ENCODE measurements at regions not wholly inside any gene's neighbourhood (a gene's known extent, or its start where the extent isn't known, plus 50 kb on each side); places are given as distances from the start of the nearest gene placed in this dataset.
A peak's percentile ranks its signal among the peaks of the same experiment; 100 is the strongest.
"Not testable (repeated sequence)": the region's sequence is repeated elsewhere in the genome, so short reads cannot be mapped to it uniquely, and the experiment has no call there.

GRCh38 chr2:89885071-89885470, 1193.6 kb downstream of the RPIA start:
- not testable (repeated sequence) for DNase-seq

DNA sequence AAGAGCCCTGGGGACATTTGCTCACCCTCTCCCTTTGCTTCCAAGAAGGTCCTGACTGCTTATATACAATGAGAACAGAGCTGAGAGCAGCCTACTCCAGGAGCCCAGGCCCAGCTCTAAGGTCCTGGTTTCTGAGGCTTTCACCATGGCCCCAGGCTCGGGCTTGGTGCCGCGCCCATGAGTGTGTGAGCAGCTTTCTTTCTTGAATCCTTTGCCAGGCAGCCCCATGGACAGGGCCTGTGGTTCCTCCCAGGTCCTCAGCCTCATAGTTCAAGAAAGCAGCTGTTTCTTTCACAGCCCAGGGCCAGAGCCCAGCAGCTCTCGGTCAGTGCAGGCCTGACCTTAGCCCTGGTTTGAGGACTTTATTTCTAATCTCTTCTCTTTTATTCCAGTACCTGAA, 1197.2 kb downstream of the RPIA start:
- not testable (repeated sequence) for DNase-seq

- not testable (repeated sequence) for DNase-seq
These were observed 1198.8 kb downstream of the RPIA start for GRCh38 chr2:89890185-89890773.

- DNase-seq: not testable (repeated sequence)
These were observed 1203.5 kb downstream of the RPIA start for GRCh38 chr2:89894988-89895387.

- DNase-seq: not testable (repeated sequence)
These were observed 1204.2 kb downstream of the RPIA start for GRCh38 chr2:89895629-89896028.

- not testable (repeated sequence) for DNase-seq
These were observed 1235.5 kb downstream of the RPIA start for GRCh38 chr2:89927018-89927417.

DNA sequence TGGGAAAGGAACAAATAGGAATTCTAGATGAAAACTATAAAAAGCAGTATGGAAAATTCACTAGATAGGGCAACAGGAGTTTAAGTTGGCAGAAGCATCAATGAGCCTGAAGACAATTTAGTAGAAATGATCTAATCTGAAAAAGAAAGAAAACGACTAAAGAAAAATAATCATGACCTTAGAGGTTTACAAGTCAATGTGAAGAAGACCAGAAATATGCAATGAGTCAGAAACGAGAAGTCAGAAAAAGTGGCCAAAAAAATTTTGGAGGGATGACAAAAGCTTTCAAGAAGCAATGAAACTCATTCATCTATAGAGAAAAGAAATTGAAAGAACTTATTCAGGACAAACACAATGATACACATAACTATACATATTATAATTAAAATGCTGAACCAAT, 1244.0 kb downstream of the RPIA start:
- not testable (repeated sequence) for DNase-seq

GRCh38 chr2:89936011-89936410, 1244.5 kb downstream of the RPIA start:
- DNase-seq: not testable (repeated sequence)

GRCh38 chr2:89936559-89936958, 1245.1 kb downstream of the RPIA start:
- not testable (repeated sequence) for DNase-seq

DNA sequence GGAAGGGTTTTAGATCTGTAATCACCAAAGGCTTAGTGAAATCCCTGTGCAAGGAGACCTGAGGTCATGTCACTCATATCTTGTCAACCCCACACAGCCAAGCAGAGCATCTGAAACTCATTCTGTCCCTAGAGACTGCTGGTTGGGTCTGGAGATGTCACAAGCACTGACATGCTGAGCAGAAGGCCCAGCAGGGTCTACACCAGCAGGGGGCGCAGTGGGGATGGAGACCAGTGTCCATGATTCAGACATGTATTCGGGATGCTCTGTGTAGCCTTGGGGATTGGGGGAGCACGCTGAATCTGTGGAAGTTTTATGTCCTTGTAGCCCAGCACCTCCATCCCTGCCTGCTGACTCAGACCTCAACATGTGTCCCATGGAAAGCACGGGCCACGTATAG, 1247.3 kb downstream of the RPIA start:
- DNase-seq: not testable (repeated sequence)

DNA sequence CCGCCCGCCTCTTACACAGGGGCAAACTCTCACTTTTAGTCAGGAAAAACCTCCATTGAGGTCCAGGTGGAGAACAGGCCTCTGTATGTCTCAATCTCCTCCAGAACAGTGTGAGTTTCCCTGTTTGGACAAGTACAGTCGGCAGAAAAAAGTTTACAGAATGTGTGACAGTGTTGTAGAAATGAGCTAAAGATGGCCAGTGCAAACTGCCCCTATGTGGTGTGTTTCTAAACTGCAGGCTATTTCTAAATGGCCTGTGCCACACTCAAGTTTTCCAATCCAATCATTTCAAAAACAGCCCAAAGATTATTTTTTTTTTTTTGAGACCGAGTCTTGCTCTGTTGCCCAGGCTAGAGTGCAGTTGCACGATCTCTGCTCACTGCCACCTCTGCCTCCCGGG, 1252.8 kb downstream of the RPIA start:
- DNase-seq: not testable (repeated sequence)

DNA sequence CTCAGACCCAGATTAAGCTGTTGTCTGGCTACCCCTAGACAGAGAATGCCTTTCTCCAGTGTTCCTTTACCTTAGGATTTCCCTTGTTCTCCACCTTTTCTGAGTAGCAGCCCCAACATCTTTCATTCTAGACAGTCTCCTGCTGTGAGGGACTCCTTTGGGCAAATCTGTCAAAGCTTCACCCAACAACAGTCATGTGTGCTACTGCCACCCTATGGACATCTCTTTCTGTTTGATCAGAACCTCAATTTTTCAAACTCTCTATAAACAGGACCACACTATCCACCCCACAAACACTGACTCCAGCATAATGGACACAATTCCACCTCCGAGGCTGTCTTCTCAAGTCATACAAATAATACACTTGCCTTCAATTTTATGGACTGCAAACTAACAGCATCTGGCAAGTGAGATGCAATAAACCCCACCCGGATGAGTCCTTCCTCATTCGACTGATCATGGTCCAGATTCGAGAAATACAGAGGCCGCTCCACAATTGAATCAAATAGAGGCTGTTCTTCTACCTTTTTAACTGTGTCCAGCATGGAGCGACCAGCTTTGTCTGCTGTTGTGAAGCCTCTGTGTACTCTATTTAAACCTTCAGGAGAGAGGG, 1253.6 kb downstream of the RPIA start:
- not testable (repeated sequence) for DNase-seq

DNA sequence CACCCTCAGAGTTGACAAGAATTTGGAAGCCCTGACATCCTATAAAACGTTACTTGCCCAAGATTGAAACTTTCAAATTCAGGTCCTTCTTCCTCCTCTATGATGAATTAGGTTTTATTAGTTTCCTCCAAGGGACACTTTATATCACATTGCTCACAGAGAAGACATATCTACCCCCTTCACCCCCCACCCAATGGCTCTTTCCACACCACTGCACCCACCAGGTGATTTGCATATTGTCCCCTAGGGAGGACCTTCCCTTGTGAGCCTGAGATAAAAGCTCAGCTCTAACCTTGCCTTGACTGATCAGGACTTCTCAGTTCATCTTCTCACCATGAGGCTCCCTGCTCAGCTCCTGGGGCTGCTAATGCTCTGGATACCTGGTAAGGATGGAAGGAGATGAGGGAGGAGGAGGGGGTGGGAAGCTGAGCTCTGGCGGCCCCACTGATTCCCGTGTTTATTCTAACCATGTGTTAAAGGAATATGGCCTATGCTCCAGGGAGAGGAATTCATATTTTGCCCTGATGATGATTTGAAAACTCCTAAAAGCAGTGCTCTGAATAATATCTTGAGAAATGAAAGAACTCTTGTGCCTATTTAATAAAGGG, 1255.8 kb downstream of the RPIA start:
- DNase-seq: not testable (repeated sequence)

GRCh38 chr2:89948102-89948501, 1256.6 kb downstream of the RPIA start:
- DNase-seq: not testable (repeated sequence)

DNA sequence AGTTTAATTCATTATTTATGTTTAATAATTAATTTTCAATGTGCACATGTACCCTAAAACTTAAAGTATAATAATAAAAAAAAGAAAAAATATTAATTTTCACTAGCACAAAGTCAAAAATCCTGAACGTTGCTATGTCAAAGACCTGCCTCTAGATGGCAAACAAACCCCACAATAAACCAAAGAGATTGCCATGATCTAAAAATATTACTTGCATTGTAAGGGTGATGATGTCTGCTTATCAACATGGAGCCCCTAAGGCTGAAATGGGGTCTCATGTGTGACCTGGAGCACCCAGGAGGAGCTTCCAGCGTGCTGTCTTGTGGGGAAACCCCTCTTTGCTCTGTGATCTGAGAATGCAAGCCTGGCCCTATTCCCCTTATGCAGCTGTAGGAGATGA, 1259.3 kb downstream of the RPIA start:
- DNase-seq: not testable (repeated sequence)

DNA sequence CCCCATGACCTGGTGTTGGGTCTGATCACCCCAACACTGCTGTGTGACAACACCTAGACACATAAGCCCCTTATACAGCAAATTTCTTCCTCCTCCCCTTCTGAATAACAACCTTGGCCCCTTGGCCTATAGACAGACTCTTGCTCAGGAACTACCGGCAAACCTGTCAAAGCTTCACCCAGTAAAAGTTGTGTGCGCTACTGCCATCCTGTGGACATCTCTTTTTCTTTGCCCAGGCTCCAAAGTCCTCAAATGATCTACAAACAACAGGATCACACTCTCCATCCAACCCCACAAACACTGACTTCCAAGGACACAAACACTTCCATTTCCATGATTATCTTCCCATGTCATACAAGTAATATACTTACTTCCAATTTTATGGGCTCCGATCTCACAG, 1265.8 kb downstream of the RPIA start:
- peak; percentile 1 to 4 for DNase-seq

GRCh38 chr2:89959729-89960378, 1268.4 kb downstream of the RPIA start:
- not testable (repeated sequence) for DNase-seq

- DNase-seq: not testable (repeated sequence)
These were observed 1269.1 kb downstream of the RPIA start for GRCh38 chr2:89960570-89960969.

DNA sequence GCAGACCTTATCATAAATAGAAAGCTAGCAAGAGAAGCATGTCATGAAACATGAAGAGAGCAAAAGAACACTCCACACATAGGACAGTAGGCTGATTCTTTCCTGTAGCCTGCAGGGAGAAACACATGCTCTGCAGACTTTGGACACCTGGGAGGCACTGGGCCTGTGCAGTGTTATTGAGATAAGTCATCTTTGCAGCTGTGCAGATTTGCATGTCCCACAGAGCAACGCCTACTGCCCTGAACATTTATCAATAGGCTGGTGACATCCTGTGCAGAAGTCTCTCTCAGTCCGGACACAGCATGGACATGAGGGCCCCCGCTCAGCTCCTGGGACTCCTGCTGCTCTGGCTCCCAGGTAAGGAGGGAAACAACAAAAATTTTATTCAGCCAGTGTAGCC, 1277.1 kb downstream of the RPIA start:
- not testable (repeated sequence) for DNase-seq

DNA sequence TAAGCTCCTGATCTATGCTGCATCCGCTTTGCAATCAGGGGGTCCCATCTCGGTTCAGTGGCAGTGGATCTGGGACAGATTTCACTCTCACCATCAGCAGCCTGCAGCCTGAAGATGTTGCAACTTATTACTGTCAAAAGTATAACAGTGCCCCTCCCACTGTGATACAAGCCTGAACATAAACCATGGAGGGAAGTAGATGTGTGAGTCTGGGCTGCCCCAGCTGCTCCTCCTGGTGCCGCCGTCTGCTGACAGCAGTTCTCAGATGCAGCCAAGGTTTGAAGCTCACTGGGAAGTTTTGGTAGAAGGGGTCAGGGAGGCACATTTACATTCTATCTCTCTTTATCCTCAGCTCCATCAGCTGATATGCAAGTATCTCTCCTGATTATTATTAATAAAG, 1277.7 kb downstream of the RPIA start:
- DNase-seq: not testable (repeated sequence)

DNA sequence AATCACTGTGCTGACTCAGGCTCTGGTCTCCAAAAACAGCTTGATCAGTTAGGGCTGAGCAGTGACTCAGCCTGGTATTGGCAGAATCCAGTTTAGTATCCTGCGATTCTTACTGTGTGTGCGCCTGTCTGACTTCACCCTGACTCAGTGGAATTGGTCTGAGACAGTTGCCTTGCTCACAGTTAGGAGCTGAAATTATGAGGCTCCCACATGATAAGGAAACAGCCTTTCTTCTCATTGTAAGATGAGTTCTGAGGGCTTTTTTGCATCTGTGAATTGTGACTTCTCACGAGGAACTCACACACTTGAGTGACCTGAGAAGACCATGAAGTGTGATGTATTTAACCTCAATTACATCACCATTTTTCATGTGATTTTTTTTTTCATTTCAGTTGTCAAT, 1282.4 kb downstream of the RPIA start:
- DNase-seq: peak in 1 of 2 experiments; percentile 3

- DNase-seq: not testable (repeated sequence)
These were observed 1288.5 kb downstream of the RPIA start for GRCh38 chr2:89979826-89980537.

GRCh38 chr2:89982246-89982645, 1290.8 kb downstream of the RPIA start:
- not testable (repeated sequence) for DNase-seq
